Gastrocnemius medialis (tissue), 4 donors: ENCODE measurements at regions not wholly inside any gene's neighbourhood (a gene's known extent, or its start where the extent isn't known, plus 50 kb on each side); places are given as distances from the start of the nearest gene placed in this dataset.

Source experiments
- CTCF ChIP-seq, 5 experiments: fragments of 450-650 bp in 3 of 5; fragments of 200-600 bp in 2 of 5; sonication (generic) in 2 of 5; IDR thresholded peaks in 4 of 5; conservative IDR thresholded peaks in 1 of 5; 1 replicate in 4 of 5; 2 replicates in 1 of 5; pipeline ENCODE4 v1.5.1; 2016 to 2019; ENCODE audit warnings: antibody characterized with exemption in 5 of 5, mild to moderate bottlenecking in 3 of 5, moderate library complexity in 3 of 5
- POLR2A ChIP-seq, 2 donors: fragments of 450-650 bp; IDR thresholded peaks; one replicate each; pipeline ENCODE4 v1.6.1; 2017; ENCODE audit warnings: antibody characterized with exemption in 2 of 2, mild to moderate bottlenecking in 2 of 2, moderate library complexity in 2 of 2

DNA sequence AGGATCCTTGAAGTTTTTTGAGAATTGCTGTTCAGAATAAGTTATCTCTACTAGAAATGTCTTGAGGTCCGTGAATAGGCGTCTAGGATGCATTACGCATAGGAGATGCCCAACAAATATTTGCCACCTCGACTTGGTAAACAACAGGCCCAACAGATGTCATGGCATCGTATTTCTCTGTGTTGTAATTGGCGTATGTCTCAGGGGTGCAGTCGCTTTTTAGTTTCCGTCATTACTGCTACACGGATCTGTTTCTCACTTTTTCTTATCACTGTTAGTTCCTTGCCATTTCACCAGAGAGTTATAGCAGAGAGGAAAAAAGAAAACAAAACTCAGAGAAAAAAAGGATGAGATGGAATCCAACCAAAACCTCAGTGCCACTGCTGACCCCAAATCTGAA is 73.0 kb upstream of the SFMBT2 start:
- TF ChIP-seq POLR2A (IDR thresholded peaks at IDR 0.05) (no peak), CTCF (IDR thresholded peaks at IDR 0.05 in 4 of 5, conservative IDR thresholded peaks at IDR 0.05 in 1 of 5) (no peak)
